Bronchial epithelial cell (primary cell): ENCODE measurements at regions not wholly inside any gene's neighbourhood (a gene's known extent, or its start where the extent isn't known, plus 50 kb on each side); places are given as distances from the start of the nearest gene placed in this dataset.

Source experiments
- DNase-seq: peaks from one replicate; pipeline ENCODE4 v3.0.0-alpha.2; 2010; ENCODE audit warnings: low read depth
- FAIRE-seq: peaks from 2 replicates; lab custom pipeline; 2011; peaks lifted over from hg19 to GRCh38; lab: Jason Lieb, UNC
- H3K27me3 ChIP-seq: 2 replicates; pipeline ENCODE4 v1.5.1; 2011; ENCODE audit warnings: low read length; ENCODE audit not compliant: control insufficient read depth, insufficient read depth
- H3K36me3 ChIP-seq: 2 replicates; pipeline ENCODE4 v1.5.1; 2011; ENCODE audit warnings: low read length; ENCODE audit not compliant: control insufficient read depth, insufficient read depth
- H3K4me3 ChIP-seq: 2 replicates; pipeline ENCODE4 v1.5.1; 2011; ENCODE audit warnings: mild to moderate bottlenecking, low read depth, low read length, control low read depth
- TF ChIP-seq, protein P1 (sequence below): IDR thresholded peaks from 2 replicates; pipeline ENCODE4 v1.5.1; 2011; ENCODE audit warnings: mild to moderate bottlenecking, moderate library complexity, low read length, control low read depth, inconsistent platforms; ENCODE audit not compliant: insufficient read depth, severe bottlenecking

DNA sequence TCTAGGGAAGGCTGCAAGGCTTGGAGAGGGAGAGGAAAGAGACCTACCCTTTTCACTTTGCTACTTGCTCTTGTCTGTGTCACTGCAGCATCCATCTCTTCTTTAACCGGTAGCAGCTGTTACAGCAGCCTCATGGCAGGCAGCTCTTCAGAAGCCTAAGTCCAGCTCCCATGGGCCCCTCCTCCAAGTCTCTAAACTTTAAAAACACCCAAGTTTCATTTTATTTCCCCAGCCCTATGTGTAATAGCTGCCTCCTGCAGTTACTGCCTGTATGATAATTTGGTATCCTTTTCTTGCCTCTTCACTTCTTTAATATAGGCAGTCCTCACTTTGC lies 313.1 kb upstream of the PIK3R1 start:
- H3K27me3 ChIP-seq = peaks cover 2% of the 10 kb centered on the region
- TF ChIP-seq, protein P1, sequence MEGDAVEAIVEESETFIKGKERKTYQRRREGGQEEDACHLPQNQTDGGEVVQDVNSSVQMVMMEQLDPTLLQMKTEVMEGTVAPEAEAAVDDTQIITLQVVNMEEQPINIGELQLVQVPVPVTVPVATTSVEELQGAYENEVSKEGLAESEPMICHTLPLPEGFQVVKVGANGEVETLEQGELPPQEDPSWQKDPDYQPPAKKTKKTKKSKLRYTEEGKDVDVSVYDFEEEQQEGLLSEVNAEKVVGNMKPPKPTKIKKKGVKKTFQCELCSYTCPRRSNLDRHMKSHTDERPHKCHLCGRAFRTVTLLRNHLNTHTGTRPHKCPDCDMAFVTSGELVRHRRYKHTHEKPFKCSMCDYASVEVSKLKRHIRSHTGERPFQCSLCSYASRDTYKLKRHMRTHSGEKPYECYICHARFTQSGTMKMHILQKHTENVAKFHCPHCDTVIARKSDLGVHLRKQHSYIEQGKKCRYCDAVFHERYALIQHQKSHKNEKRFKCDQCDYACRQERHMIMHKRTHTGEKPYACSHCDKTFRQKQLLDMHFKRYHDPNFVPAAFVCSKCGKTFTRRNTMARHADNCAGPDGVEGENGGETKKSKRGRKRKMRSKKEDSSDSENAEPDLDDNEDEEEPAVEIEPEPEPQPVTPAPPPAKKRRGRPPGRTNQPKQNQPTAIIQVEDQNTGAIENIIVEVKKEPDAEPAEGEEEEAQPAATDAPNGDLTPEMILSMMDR = no peak
- H3K4me3 ChIP-seq = no peak overlapping the region
- no peaks in the 10 kb centered on the region for H3K36me3 ChIP-seq
- FAIRE-seq (no peak), DNase-seq (no peak)

DNA sequence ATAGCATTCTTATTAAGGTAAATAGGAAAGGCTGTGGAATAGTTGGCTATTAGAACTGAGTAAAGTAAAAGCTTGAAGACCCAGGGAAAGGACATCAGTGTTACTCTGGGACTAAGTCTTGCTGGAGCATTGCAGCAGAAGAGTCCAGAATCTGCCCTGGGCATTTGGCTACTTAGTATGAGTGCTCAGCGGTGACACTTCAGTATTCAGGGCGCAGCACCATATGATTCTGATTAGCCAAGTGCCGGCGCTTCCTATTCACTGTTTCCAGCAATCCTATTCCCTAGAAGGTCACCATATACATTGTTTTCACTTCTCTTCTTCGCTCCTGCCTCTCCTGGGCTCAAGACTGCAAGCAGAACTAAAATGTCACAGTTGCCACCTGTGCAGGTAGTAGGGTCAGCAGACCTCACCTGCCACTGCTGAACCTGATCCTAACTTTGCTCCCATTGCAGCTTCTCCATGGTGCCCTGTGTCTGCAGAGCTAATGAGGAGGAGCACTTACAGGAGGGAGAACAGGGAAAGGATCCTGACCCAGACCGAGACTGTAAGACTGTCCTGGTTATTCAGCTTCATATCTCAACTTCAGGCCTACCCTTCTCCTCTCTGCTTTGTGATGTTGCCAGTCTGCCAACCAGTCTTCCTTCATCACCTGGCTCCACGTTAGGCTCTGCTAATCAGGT lies 313.6 kb upstream of the PIK3R1 start:
- FAIRE-seq (peak; percentile 18), DNase-seq (no peak)
- Histone ChIP-seq H3K4me3 (no peak overlapping the region), H3K27me3 (peaks cover 2% of the 10 kb centered on the region), H3K36me3 (no peaks in the 10 kb centered on the region)
- TF ChIP-seq, protein P1 = no peak

DNA sequence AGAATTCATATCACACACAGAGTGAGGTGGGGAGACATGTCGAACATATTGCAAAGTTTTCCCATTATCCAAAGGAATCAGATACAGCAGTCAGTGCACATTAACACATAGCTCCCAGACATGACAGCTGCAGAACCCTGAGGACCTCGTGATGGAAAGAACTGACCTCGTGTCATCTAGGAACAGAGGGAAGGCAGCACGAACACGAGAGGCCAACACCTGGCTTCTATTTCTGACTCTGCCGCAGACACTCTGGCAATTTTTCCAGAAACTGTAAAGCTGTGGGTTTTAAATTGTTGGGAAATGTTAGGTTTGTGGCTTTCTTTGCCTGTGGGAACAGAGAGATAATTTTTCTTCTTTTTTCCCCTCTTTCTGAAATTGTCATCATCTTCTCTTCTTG lies 315.0 kb upstream of the PIK3R1 start:
- DNase-seq (no peak), FAIRE-seq (peak; percentile 40)
- H3K4me3 ChIP-seq = no peak overlapping the region
- H3K27me3 ChIP-seq = peaks cover 2% of the 10 kb centered on the region
- H3K36me3 ChIP-seq = no peaks in the 10 kb centered on the region
- TF ChIP-seq, protein P1 = no peak

DNA sequence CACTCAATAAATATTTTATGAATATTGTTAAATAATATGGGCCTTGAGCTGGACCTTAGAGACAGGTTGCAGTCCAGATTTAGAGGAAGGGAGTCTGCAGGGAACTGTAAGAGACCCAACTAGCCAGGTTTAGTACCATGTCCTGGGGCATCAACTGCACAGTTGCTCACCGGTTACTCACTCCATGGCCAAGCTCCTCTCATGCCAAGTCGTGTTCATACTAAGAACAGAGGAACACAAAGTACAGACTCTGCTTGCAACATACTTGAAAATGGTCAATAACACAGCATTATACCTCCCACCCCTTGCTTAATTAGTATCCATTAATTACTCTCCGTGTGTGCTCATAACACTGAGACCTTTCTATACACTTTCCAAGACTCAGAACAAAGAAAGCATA lies 317.6 kb upstream of the PIK3R1 start:
- DNase-seq = peak; percentile 76
- FAIRE-seq = no peak
- no peak overlapping the region for H3K4me3 ChIP-seq

DNA sequence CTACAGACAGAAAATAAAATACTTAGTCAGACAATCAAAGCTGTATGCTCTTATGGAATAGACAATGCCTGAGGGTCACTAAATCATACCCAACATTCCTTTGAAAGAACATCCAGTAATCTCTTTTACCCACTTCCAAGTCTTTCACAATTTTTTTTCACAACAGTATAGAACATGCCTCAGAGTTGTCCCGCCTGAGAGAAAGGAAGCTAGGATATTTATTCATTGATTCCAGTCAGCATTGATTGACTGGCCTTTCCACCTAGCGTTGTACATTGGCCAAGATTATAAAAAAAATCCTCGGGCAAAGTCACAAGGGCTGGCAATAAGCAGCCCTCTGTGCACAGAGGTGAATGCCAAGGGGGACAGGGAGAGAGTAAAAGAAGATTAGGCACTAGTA lies 318.1 kb upstream of the PIK3R1 start:
- DNase-seq = peak; percentile 60
- Histone ChIP-seq H3K27me3 (peaks cover 2% of the 10 kb centered on the region), H3K4me3 (no peak overlapping the region), H3K36me3 (no peaks in the 10 kb centered on the region)
- FAIRE-seq = no peak
- TF ChIP-seq, protein P1 = no peak

More for the DNA sequence above, 317.6 kb upstream of the PIK3R1 start:
- H3K27me3 ChIP-seq = peaks cover 2% of the 10 kb centered on the region
- no peaks in the 10 kb centered on the region for H3K36me3 ChIP-seq
- TF ChIP-seq, protein P1 = no peak

DNA sequence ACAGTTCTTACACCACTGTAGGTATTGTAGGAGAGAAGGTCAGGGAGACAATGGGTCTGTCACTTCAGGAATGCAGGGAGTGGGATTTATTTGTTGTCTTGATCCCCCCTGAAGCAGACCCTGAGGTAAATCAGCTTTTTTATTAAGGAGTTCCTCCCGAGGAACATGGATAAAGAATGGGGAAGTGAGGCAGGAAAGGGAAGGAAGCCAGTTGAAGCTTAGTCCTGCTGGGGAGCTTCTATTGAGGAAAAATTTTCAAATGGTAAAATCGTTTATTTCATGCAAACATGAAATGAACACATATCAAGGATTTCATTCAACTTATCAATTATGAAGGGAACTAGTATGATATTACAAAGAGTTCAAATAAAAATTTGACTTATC lies 318.6 kb upstream of the PIK3R1 start:
- FAIRE-seq (no peak), DNase-seq (no peak)
- H3K36me3 ChIP-seq = no peaks in the 10 kb centered on the region
- H3K27me3 ChIP-seq = no peaks in the 10 kb centered on the region
- TF ChIP-seq, protein P1 = no peak
- no peak overlapping the region for H3K4me3 ChIP-seq
